Motor neuron (in vitro differentiated cells): ENCODE measurements at regions not wholly inside any gene's neighbourhood (a gene's known extent, or its start where the extent isn't known, plus 50 kb on each side); places are given as distances from the start of the nearest gene placed in this dataset.
"Not testable (repeated sequence)": the region's sequence is repeated elsewhere in the genome, so short reads cannot be mapped to it uniquely, and the experiment has no call there.

Source experiments
- ATAC-seq, 8 experiments: fragments of 200-7000 bp; cut with Tn5 transposase; replicated peaks in 6 of 8; 2 replicates each; pipeline ENCODE4 v1.8.0; 2021; ENCODE audit warnings: mild to moderate bottlenecking in 8 of 8, moderate library complexity in 8 of 8
- H3K27ac ChIP-seq, 2 donors: fragments of 250-450 bp; sonication (Bioruptor Pico); 2 replicates each; pipeline ENCODE4 v1.9.0; 2021; ENCODE audit warnings: antibody characterized with exemption in 2 of 2, mild to moderate bottlenecking in 2 of 2, moderate library complexity in 1 of 2
- H3K4me1 ChIP-seq, 2 donors: fragments of 250-450 bp; sonication (Bioruptor Pico); replicated peaks in 1 of 2; 2 replicates each; pipeline ENCODE4 v1.6.1; 2021; ENCODE audit warnings: antibody characterized with exemption in 2 of 2, mild to moderate bottlenecking in 2 of 2, moderate library complexity in 1 of 2
- H3K4me3 ChIP-seq, 5 donors: fragments of 250-450 bp; sonication (Bioruptor Pico); 2 replicates each; pipeline ENCODE4 v1.9.0; 2021; ENCODE audit warnings: antibody characterized with exemption in 5 of 5, mild to moderate bottlenecking in 5 of 5, moderate library complexity in 4 of 5
- WGBS, 10 experiments: fragments of 450-650 bp; shearing (Covaris generic); methylation state at CpG; one replicate each; pipeline ENCODE4 v1.0.0; 2022; 5-methylcytosine and 5-hydroxymethylcytosine counted together
- in situ Hi-C, 9 experiments: fragments of 400-800 bp; cut with MboI; loops; one replicate each; pipeline ENCODE4 v1.15.0; 2021; ENCODE audit warnings: low sequenced_read_pairs in 9 of 9, low pct_unique_long_range_greater_than_20kb in 2 of 9; ENCODE audit not compliant: unreplicated experiment in 9 of 9

GRCh38 chr6:155782739-155783459 lies 327.3 kb upstream of the NOX3 start:
- WGBS, 10 experiments: 55 to 90% (median 80%) methylated on average over 2 to 8 of the region's 9 CpGs; no CpG with 5 or more reads in 1 of the 10 experiments
- H3K4me1 ChIP-seq: no peaks in the 10 kb centered on the region

DNA sequence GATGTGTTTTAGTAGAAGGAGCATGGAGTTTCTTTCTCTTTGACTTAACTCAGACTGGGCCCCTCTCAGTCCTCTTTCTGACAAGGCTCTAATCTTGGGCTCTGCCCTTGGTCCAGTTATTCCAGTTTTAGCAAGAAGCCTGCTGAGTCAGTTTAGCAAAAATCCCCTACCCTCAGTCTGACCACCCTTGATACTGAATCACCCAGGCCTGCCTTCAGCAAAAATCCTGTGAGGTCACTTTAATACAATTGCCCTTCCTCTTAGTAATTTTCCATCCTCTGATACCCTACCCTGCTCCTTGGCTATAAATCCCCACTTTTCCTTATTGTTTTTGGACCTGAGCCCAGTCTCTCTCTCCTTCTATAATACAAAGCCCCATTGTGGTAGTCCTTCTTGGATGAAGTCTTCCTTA lies 326.7 kb upstream of the NOX3 start:
- ATAC-seq: peak in 4 of 8 experiments; percentile 15 to 70 (median 46)
- in situ Hi-C loops: no loop called here
- no peaks in the 10 kb centered on the region for H3K4me1 ChIP-seq
- H3K27ac ChIP-seq: no peak overlapping the region
- H3K4me3 ChIP-seq: no peak overlapping the region

More at GRCh38 chr6:155782739-155783459, 327.3 kb upstream of the NOX3 start:
- ATAC-seq: no peak
- in situ Hi-C loops: no loop called here
- Histone ChIP-seq H3K27ac (no peak overlapping the region), H3K4me3 (no peak overlapping the region)

- in situ Hi-C loops: no loop called here
- ATAC-seq: no peak
- Histone ChIP-seq H3K4me3 (no peak overlapping the region), H3K27ac (no peak overlapping the region), H3K4me1 (no peaks in the 10 kb centered on the region)
- 73 to 100% (median 80%) methylated on average over 2 of the region's 2 CpGs; no CpG with 5 or more reads in 7 of the 10 experiments for WGBS, 10 experiments
Observed at GRCh38 chr6:155779456-155779855, 323.8 kb upstream of the NOX3 start.

GRCh38 chr6:155778336-155778735 lies 322.7 kb upstream of the NOX3 start:
- H3K27ac ChIP-seq: no peak overlapping the region
- no peaks in the 10 kb centered on the region for H3K4me1 ChIP-seq
- no peak overlapping the region for H3K4me3 ChIP-seq
- ATAC-seq: no peak
- 73 to 100% (median 90%) methylated on average over 1 to 2 of the region's 2 CpGs; no CpG with 5 or more reads in 1 of the 10 experiments for WGBS, 10 experiments
- in situ Hi-C loops: no loop called here

DNA sequence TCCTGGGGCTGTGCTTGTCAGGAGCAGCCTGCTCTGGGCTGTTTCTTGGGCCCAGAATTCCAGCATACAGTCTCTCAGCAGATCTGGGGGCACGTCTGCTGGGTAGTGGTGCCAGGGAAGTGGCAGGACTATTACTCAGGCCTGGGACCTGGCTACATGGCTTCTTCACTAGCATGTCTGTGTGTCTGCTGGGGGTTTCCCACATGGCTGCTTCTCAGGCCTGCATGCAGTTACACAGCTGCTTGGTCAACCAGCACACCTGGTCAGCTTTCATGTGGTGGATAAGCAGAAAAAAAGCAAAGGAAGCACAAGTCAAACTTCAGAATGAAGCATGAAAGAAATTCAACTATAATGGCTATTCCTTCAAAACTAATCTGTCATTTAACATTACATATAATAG lies 316.2 kb upstream of the NOX3 start:
- WGBS, 10 experiments: 44 to 100% (median 80%) methylated on average over 1 of the region's 1 CpG; no CpG with 5 or more reads in 7 of the 10 experiments

GRCh38 chr6:155770856-155771255 lies 315.2 kb upstream of the NOX3 start:
- no peaks in the 10 kb centered on the region for H3K4me1 ChIP-seq
- no peak for ATAC-seq
- in situ Hi-C loops: no loop called here
- no peak overlapping the region for H3K27ac ChIP-seq
- H3K4me3 ChIP-seq: no peak overlapping the region

More for the DNA sequence above, 316.2 kb upstream of the NOX3 start:
- no peak overlapping the region for H3K27ac ChIP-seq
- no peak for ATAC-seq
- in situ Hi-C loops: no loop called here
- H3K4me1 ChIP-seq: no peaks in the 10 kb centered on the region
- H3K4me3 ChIP-seq: no peak overlapping the region

- ATAC-seq: no peak
- no peak overlapping the region for H3K27ac ChIP-seq
- H3K4me1 ChIP-seq: no peaks in the 10 kb centered on the region
- in situ Hi-C loops: no loop called here
- H3K4me3 ChIP-seq: no peak overlapping the region
Observed at GRCh38 chr6:155770313-155770712, 314.7 kb upstream of the NOX3 start.

- H3K4me3 ChIP-seq: no peak overlapping the region
- in situ Hi-C loops: no loop called here
- no peak overlapping the region for H3K27ac ChIP-seq
- ATAC-seq: no peak
- 35 to 92% (median 83%) methylated on average over 1 to 8 of the region's 8 CpGs for WGBS, 10 experiments
- no peaks in the 10 kb centered on the region for H3K4me1 ChIP-seq
Observed at GRCh38 chr6:155765275-155766194, 309.9 kb upstream of the NOX3 start.

- in situ Hi-C loops: no loop called here
- Histone ChIP-seq H3K4me3 (no peak overlapping the region), H3K27ac (no peak overlapping the region), H3K4me1 (no peaks in the 10 kb centered on the region)
- WGBS, 10 experiments: 63 to 100% (median 86%) methylated on average over 2 to 3 of the region's 3 CpGs; no CpG with 5 or more reads in 1 of the 10 experiments
- no peak for ATAC-seq
Observed at GRCh38 chr6:155762649-155763048, 307.0 kb upstream of the NOX3 start.

DNA sequence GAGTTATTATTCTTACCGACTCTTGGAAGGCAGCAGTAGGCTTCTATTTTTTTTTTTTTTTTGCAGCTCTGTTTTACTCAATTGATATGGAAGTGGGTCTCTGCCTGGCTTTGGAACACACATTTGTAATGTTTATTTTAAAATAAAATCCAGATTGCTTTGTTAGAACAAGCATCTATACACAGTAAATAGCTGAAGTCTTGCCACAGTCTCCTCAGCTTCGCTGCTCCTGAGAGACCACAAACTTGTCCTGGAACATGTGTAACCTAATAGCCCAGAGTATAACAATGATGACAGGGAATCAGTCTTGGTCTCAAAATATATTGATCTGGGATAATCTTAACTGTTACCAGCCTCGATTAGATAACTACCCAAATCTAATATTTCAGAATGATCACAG lies 299.8 kb upstream of the NOX3 start:
- in situ Hi-C loops: no loop called here
- WGBS, 10 experiments: 0 to 100% (median 62%) methylated on average over 1 to 3 of the region's 3 CpGs
- no peak overlapping the region for H3K27ac ChIP-seq

DNA sequence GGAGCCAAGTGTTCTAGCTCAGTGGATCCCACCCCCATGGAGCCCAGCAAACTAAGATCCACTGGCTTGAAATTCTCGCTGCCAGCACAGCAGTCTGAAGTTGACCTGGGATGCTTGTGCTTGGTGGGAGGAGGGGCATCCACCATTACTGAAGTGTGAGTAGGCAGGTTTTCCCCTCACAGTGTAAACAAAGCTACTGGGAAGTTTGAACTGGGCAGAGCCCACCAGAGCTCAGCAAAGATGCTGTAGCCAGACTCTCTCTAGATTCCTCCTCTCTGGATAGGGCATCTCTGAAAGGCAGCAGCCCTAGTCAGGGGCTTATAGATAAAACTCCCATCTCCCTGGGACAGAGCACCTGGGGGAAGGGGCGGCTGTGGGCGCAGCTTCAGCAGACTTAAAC lies 293.1 kb upstream of the NOX3 start:
- H3K4me3 ChIP-seq, in situ Hi-C loops, ATAC-seq, H3K27ac ChIP-seq, H3K4me1 ChIP-seq: not testable (repeated sequence)
- whole genome bisulfite sequencing, 10 experiments: 20 to 100% (median 83%) methylated on average over 1 to 2 of the region's 3 CpGs; no CpG with 5 or more reads in 5 of the 10 experiments

More for the DNA sequence above, 299.8 kb upstream of the NOX3 start:
- no peak for ATAC-seq
- H3K4me1 ChIP-seq: no peaks in the 10 kb centered on the region
- no peak overlapping the region for H3K4me3 ChIP-seq

GRCh38 chr6:155747491-155747890 lies 291.9 kb upstream of the NOX3 start:
- in situ Hi-C loops: no loop called here
- WGBS, 10 experiments: 43 to 100% (median 89%) methylated on average over 1 to 3 of the region's 3 CpGs; no CpG with 5 or more reads in 3 of the 10 experiments
- no peak for ATAC-seq
- Histone ChIP-seq H3K4me3 (no peak overlapping the region), H3K4me1 (no peaks in the 10 kb centered on the region), H3K27ac (no peak overlapping the region)

GRCh38 chr6:155740781-155741399 lies 285.3 kb upstream of the NOX3 start:
- whole genome bisulfite sequencing, 10 experiments: 13 to 100% (median 70%) methylated on average over 1 of the region's 1 CpG; no CpG with 5 or more reads in 2 of the 10 experiments
- H3K4me3 ChIP-seq: no peak overlapping the region
- H3K4me1 ChIP-seq: no peaks in the 10 kb centered on the region
- ATAC-seq: no peak
- in situ Hi-C loops: no loop called here
- no peak overlapping the region for H3K27ac ChIP-seq
